ENCODE measurements at regions not wholly inside any gene's neighbourhood (a gene's known extent, or its start where the extent isn't known, plus 50 kb on each side); places are given as distances from the start of the nearest gene placed in this dataset.
A peak's percentile ranks its signal among the peaks of the same experiment; 100 is the strongest.
"Not testable (repeated sequence)": the region's sequence is repeated elsewhere in the genome, so short reads cannot be mapped to it uniquely, and the experiment has no call there.

DNA sequence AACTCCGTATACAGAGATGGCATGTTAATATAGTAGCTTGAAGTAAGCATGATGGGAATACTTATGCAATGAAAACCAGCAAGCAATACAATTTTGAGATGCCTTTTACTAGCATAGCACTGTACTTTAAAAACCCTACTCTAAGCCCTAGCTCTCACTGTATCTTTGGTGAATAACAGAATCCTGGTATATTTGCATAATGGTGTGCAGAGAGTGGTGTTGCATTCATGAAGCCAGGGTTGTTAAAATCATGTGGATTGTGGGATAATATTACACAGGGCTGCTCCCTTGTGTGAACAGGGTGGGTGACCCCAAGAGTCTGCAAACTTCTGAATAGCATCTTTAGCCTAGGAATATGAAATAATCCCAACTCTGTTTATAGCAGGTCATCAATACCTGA is 105.2 kb upstream of the BMP2 start:
- DNase-seq (ENCODE audit: low spot score) = no peak

DNA sequence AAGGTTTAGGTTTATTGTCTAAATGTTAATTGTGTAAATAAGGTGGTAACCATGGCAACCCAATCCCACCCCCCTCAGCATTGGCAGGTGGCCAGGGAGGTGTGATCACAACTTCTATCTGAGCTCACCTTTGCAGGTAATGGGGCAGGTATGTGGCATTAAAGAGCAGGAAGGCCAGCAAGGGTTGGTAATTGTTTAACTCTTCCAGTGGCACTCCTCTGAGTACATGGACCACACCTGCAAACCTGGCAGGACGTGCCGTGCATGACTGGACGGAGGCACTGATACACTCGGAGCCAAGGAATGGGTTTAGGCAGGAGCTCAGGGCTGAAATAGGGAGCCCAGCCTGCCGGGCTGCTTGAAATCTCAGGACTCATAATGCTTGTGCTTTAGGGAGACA is 107.0 kb upstream of the BMP2 start:
- no peak for DNase-seq (ENCODE audit: low spot score)

- DNase-seq (ENCODE audit: low spot score) = not testable (repeated sequence)
These were observed 108.6 kb upstream of the BMP2 start for GRCh38 chr20:6658909-6659308.

- no peak for DNase-seq (ENCODE audit: low spot score)
These were observed 109.6 kb upstream of the BMP2 start for GRCh38 chr20:6657904-6658303.

- DNase-seq (ENCODE audit: low spot score) = no peak
These were observed 110.4 kb upstream of the BMP2 start for GRCh38 chr20:6657111-6657510.

GRCh38 chr20:6654513-6655252 is 112.8 kb upstream of the BMP2 start:
- DNase-seq (ENCODE audit: low spot score) = no peak

DNA sequence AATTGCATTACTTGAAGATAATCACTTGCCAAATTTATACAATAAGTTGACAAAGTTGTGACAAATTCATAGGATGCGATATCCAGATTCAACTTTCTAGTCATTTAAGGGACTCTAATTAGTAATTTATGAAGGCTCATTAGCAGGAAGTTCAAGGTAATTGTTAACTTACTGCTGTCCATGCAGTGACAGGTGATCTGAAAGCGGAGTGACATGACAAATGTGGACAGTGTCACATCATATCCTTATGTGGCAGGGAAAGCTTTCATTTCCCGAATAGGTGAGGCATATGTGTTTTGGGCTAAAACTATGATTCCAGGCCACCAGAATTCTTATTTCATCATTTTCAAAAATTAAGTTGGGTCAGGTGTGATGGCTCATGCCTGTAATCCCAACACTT is 115.9 kb upstream of the BMP2 start:
- no peak for DNase-seq (ENCODE audit: low spot score)

DNA sequence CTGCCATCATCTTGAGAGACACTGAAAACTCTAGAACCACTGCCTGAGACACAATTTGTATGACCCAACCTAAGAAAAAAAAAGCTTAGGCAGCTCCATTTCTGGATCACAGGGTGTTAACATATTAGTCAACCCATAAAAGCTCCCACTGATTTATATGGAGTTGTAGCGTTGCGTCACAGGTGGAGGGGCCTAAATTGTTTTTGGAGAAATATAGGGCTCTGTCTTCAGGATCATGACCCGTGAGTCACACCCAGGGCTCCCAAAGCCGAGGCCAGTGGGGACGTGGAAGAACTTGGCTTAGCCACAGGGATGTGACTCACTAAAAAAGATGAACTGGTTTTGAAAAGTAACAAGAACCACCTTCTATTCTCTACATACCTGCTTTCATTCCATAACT is 116.5 kb upstream of the BMP2 start:
- no peak for DNase-seq (ENCODE audit: low spot score)

DNA sequence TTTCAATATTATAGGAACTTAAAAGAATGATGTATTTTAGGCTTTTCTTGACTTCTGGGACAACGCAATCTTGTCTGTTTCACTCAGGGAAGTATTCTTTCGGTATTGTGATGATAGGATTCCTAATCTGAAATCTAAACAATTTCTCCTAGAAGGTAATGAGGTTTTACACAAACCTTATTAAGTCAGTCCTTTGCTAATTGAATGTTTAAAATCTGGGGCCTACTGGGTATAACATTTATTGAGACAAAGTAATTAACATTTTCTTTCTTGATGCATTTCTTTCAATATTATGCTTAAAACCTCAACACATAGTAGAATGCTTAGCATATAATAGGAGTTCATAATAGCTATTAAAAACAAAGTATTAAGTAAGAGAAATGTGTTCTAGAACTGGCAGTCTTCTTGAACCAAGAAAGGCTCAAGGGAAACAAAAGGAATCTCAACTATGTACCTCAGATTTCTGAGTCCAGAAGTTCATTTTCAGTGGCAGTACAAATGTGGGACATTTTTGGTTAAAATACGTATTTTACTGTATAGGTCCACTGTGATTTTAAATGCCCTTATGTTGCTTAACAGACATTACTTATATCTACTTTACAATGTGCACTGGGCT is 121.4 kb upstream of the BMP2 start:
- DNase-seq (ENCODE audit: low spot score) = no peak

- DNase-seq (ENCODE audit: low spot score) = no peak
These were observed 122.5 kb upstream of the BMP2 start for GRCh38 chr20:6644813-6645628.

GRCh38 chr20:6641012-6641411 is 126.5 kb upstream of the BMP2 start:
- DNase-seq (ENCODE audit: low spot score) = no peak

GRCh38 chr20:6637160-6637579 is 130.3 kb upstream of the BMP2 start:
- DNase-seq (ENCODE audit: low spot score) = no peak

DNA sequence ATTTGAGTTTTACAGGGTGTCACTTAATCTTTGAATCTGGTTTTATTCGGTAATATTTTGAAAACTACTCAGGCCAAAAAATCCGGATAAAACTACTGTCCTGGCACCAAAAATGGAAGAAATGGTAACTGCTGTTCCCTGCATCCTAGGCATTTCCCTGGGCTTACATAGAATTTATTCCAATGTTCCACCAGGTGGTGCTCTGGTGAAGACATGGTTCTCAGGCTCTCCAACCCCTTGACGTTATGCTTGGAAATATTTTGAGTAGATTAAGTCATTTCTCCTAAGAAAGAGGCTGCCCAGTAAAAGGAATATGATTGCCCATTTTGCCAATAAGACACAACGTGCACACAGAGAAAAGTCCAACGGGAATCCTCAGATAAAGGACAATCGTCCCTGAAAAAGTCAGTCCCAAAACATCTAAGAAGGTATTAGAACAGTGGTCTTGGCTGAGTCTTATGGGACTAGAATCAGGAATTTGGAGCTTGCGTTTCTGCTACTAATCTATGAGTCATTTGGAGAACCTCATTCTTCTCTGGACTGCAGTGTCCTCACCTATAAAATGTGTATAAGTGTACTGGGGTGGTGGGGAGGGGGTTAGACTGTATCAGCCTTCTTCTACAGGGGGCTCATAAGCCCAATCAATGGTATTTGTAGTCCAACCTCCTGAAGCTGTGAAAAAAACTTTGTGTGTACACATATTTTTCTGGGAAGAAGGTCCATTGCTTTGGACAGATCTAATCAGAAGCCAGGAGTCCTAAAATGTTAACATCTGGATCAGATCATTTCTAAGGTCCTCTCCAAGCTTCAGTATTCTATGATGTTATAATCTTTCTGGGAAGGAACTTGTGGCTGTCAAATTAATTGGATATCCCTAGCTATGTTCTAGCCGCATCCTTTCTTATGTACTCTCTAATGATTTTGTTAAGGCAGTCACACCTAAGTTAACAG is 131.0 kb upstream of the BMP2 start:
- peak; percentile 8 for DNase-seq (ENCODE audit: low spot score)

DNA sequence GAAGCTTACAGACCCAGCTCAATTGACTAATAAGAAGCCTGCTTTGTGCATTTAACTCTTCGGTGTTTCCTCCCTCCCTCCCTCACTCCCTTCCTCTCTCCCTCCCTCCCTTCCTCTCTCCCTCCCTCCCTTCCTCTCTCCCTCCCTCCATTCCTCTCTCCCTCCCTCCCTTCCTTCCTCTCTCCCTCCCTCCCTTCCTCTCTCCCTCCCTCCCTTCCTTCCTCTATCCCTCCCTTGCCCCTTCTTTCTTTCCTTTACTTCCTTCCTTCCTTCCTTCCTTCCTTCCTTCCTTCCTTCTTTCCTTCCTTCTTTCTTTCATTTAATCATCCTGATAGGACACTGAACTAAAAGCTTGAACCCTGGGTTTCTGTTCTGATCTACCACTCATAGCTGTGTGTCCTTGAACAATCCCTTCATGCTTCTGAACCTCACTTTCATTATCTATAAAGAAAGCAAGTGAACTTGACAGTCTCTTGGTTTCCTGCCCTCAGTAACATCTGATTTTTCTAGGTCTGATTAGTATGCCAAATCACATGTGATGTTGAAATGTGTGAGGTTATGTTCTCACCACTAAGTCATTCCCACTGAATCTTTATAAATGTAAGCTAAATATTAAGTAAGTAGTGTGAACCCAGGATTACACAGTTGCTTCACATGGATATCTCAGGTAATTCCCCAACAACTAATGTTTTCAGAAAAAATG is 132.3 kb upstream of the BMP2 start:
- no peak for DNase-seq (ENCODE audit: low spot score)

DNA sequence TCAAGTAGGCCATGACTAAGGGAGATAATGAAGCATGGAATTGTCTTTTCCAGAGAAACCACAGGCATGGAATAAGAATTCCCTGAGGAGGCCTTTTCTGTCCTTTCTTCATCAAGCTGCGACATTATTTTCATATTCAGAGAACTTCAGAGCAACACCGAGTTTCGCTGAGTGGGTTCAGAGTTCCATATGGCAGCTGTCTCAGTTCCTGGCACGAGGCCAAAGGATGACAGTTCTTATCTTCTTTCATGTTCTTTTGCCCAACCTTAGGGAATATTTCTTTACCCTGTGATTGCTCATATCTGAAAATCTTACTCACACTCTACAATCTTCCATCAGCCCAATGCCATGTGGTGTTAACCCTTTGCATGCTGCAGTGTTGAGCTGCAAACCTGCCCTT is 135.3 kb upstream of the BMP2 start:
- DNase-seq (ENCODE audit: low spot score) = peak; percentile 2

GRCh38 chr20:6630514-6630913 is 137.0 kb upstream of the BMP2 start:
- no peak for DNase-seq (ENCODE audit: low spot score)

GRCh38 chr20:6629564-6629963 is 137.9 kb upstream of the BMP2 start:
- no peak for DNase-seq (ENCODE audit: low spot score)

GRCh38 chr20:6626805-6627204 is 140.7 kb upstream of the BMP2 start:
- DNase-seq (ENCODE audit: low spot score) = no peak

DNA sequence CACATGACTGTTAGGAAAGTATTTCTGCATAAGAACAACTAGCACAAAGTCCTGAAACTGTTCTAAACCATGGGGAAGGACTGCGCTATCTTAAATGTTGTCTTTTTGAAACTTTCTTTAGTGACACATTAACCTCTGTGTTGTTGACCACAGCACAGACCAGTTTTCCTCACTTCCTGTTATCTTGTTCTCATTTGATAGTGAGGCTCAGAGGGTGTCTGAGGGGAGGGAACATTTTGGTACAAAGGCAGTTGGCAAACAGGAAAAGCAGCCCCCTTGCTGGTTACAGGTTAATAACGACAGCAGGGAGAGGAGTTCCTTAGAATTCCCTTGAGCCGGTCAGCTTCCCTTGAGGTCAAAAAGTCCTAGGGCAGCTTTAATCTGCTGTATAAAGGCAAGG is 143.5 kb upstream of the BMP2 start:
- no peak for DNase-seq (ENCODE audit: low spot score)

DNA sequence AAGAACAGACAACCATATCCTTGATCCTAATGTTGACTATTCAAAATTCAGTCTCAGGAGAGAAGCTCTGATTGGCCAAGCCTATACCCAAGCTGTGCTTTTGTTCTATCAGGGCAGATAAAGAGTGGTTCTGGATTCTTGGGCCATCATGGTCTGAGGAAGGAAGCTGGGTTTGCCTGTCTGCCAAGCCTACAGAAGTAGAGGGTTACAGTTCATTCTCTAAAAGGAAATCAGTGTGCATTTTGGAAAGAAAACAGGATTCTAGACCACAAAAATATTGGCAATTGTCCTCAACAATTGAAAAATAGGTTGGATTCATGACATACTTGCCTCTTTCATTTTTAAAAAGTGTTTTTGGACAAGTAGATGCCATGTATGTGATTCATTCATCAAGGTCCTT is 145.4 kb upstream of the BMP2 start:
- no peak for DNase-seq (ENCODE audit: low spot score)

DNA sequence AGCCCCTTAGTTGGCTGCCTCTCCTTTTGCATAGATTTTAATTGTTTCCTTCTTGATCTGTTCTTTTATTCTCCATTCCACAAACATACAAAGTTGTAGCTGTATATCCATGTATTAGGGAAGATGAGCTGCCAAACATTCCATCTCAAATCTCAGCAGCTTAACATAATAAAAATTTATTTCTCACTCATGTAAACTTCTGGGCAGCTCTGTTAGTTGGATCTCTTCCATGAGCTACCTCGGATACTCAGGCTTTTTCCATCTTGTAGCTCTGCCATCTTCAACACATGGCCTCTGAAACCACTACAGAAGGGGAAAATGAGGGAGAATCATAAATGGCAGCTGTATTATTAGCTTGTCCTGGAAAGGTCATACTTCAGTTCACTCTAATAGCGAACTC is 149.4 kb upstream of the BMP2 start:
- DNase-seq (ENCODE audit: low spot score) = no peak

Data from globus pallidus (tissue), 1 donor.